Body of pancreas (tissue), 4 donors: ENCODE measurements at regions not wholly inside any gene's neighbourhood (a gene's known extent, or its start where the extent isn't known, plus 50 kb on each side); places are given as distances from the start of the nearest gene placed in this dataset.

ENCODE experiments used
- ATAC-seq: fragments of 150-250 bp; one replicate; pipeline ENCODE4 v1.9.1; 2016
- DNase-seq, 4 donors: peaks; one replicate each; pipeline ENCODE4 v3.0.0-alpha.2; 2019
- H3K27ac ChIP-seq, 4 donors: fragments of 200-600 bp; sonication (generic); 1 replicate in 3 of 4; 2 replicates in 1 of 4; pipeline versions ENCODE4 v1.5.1 to v1.6.1; 2016 to 2019; ENCODE audit warnings: mild to moderate bottlenecking in 1 of 4, mixed read lengths in 1 of 4, moderate library complexity in 1 of 4
- H3K27me3 ChIP-seq, 2 donors: fragments of 200-600 bp; sonication (generic); one replicate each; pipeline ENCODE4 v1.6.0; 2016; ENCODE audit warnings: mild to moderate bottlenecking in 1 of 2
- H3K36me3 ChIP-seq, 2 donors: fragments of 200-600 bp; sonication (generic); replicated peaks in 1 of 2; 2 replicates each; pipeline ENCODE4 v1.5.1; 2016; ENCODE audit warnings: low read depth in 2 of 2; ENCODE audit not compliant: insufficient read depth in 1 of 2
- H3K4me1 ChIP-seq: fragments of 200-600 bp; sonication (generic); one replicate; pipeline ENCODE4 v1.6.0; 2016
- H3K4me3 ChIP-seq, 2 donors: fragments of 200-600 bp; sonication (generic); 1 replicate in 1 of 2; 2 replicates in 1 of 2; pipeline ENCODE4 v1.5.1; 2016 to 2019
- H3K9me3 ChIP-seq, 3 donors: fragments of 200-600 bp; sonication (generic); 1 replicate in 2 of 3; 2 replicates in 1 of 3; pipeline ENCODE4 v1.5.1; 2016
- POLR2A ChIP-seq, 3 donors: fragments of 450-650 bp; IDR thresholded peaks; one replicate each; pipeline ENCODE4 v1.6.1; 2016; ENCODE audit warnings: antibody characterized with exemption in 3 of 3, mild to moderate bottlenecking in 2 of 3
- WGBS, 2 donors: methylation state at CpG; one replicate each; pipeline ENCODE4 v1.1.5; 2017; 5-methylcytosine and 5-hydroxymethylcytosine counted together
- intact Hi-C: fragments of 100-400 bp; cut with DNase I; formaldehyde crosslinking; loops from one replicate; pipeline ENCODE4 v1.15.1; 2023
- TF ChIP-seq, protein P1 (sequence below), 7 experiments: fragments of 450-650 bp in 4 of 7; fragments of 200-600 bp in 3 of 7; sonication (generic) in 3 of 7; IDR thresholded peaks; one replicate each; pipeline ENCODE4 v1.5.1; 2016 to 2019; ENCODE audit warnings: antibody characterized with exemption in 7 of 7

DNA sequence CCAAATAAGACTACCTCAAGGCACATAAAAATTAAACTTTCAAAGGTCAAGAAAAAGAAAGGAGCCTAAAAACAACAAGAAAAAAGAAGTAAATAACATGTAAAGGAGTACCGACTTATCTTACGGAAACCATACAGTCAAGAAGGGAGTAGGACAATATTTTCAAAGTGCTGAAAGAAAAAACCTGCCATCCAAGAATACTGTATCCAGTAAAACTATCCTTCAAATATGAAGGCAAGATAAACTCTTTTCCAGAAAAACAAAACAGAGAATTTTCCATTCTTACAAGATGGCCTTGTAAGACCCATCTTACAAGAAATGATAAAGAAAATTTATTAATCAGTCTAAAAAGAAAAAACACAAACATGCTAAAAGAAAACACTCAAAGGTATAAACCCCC, 302.2 kb downstream of the LMBRD1 start:
- ATAC-seq (no peak), DNase-seq (no peak)
- TF ChIP-seq, protein P1, sequence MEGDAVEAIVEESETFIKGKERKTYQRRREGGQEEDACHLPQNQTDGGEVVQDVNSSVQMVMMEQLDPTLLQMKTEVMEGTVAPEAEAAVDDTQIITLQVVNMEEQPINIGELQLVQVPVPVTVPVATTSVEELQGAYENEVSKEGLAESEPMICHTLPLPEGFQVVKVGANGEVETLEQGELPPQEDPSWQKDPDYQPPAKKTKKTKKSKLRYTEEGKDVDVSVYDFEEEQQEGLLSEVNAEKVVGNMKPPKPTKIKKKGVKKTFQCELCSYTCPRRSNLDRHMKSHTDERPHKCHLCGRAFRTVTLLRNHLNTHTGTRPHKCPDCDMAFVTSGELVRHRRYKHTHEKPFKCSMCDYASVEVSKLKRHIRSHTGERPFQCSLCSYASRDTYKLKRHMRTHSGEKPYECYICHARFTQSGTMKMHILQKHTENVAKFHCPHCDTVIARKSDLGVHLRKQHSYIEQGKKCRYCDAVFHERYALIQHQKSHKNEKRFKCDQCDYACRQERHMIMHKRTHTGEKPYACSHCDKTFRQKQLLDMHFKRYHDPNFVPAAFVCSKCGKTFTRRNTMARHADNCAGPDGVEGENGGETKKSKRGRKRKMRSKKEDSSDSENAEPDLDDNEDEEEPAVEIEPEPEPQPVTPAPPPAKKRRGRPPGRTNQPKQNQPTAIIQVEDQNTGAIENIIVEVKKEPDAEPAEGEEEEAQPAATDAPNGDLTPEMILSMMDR (IDR thresholded peaks at IDR 0.05) = no peak
- no peak for TF ChIP-seq POLR2A (IDR thresholded peaks at IDR 0.05)
- intact Hi-C loops = no loop called here
- H3K36me3 ChIP-seq = no peaks in the 10 kb centered on the region
- no peaks in the 10 kb centered on the region for H3K9me3 ChIP-seq
- H3K27ac ChIP-seq = no peak overlapping the region
- H3K4me1 ChIP-seq = no peaks in the 10 kb centered on the region
- no peaks in the 10 kb centered on the region for H3K27me3 ChIP-seq
- 91 to 100% methylated on average over 2 of the region's 2 CpGs for WGBS, 2 donors
- no peak overlapping the region for H3K4me3 ChIP-seq

DNA sequence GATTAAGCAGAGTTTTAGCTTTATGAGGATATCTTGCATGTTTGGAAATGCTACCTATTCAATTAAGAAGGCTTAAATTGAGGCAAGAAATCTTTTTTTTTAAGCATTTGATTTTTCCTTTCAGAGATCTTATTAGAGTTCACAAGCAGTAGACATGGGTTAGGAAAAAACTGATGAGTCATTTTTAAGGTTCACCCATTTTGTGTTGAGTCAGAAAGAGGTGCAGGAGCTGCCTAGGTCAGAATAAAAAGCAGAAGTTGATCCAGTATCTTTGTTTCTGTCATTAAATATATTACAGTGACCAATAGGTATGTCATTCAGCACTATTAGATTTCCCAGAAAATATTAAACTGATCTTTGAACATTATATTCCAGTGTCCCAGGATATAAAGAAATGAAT, 306.8 kb downstream of the LMBRD1 start:
- Histone ChIP-seq H3K4me1 (no peaks in the 10 kb centered on the region), H3K27ac (no peak overlapping the region), H3K27me3 (no peaks in the 10 kb centered on the region), H3K36me3 (no peaks in the 10 kb centered on the region), H3K4me3 (no peak overlapping the region), H3K9me3 (no peaks in the 10 kb centered on the region)
- TF ChIP-seq, protein P1 (IDR thresholded peaks at IDR 0.05) = no peak
- TF ChIP-seq POLR2A (IDR thresholded peaks at IDR 0.05) = no peak
- ATAC-seq = no peak
- no peak for DNase-seq
- intact Hi-C loops = no loop called here

DNA sequence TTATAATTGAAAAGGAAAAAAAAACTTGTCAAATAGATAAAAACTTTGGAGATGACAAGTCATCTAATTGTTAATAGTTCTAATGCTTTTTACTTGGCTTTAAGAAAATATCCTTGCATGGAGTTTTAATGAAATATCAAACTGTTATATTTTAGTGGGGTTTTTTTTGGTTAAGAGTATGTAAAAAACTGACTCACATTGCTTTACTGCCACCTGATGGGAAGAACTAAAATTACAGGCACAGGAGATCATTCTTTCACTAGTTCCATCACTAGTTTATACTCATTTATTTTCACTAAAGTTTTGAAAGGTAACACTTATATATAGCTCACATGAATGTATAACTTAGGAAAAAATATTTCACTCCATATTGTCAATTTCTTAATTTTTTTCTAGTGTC, 309.1 kb downstream of the LMBRD1 start:
- ATAC-seq = no peak
- no peaks in the 10 kb centered on the region for H3K27me3 ChIP-seq
- intact Hi-C loops = no loop called here
- no peaks in the 10 kb centered on the region for H3K36me3 ChIP-seq
- H3K9me3 ChIP-seq = no peaks in the 10 kb centered on the region
- no peaks in the 10 kb centered on the region for H3K4me1 ChIP-seq
- no peak overlapping the region for H3K4me3 ChIP-seq
- TF ChIP-seq POLR2A (IDR thresholded peaks at IDR 0.05) = no peak
- TF ChIP-seq, protein P1 (IDR thresholded peaks at IDR 0.05) = no peak
- H3K27ac ChIP-seq = no peak overlapping the region
- DNase-seq = no peak

DNA sequence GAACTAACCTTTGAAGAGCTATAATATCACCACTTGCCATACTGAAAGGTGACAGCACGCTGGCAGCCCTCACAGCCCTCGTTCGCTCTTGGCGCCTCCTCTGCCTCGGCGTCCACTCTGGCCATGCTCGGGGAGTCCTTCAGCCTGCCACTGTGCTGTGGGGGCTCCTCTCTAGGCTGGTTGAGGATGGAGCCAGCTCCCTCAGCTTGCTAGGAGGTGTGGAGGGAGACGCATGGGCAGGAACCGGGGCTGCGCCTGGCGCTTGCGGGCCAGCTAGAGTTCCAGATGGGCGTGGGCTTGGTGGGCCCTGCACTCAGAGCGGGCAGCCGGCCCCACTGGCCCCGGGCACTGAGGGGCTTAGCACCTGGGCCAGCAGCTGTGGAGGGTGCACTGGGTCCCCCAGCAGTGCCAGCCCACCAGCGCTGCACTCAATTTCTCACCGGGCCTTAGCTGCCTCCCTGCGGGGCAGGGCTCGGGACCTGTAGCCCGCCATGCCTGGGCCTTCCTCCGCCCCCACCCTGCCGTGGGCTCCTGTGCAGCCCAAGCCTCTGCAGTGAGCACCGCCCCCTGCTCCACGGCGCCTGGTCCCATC, 329.7 kb downstream of the LMBRD1 start:
- intact Hi-C loops = no loop called here
- no peaks in the 10 kb centered on the region for H3K27me3 ChIP-seq
- no peak overlapping the region for H3K27ac ChIP-seq
- ATAC-seq (no peak), DNase-seq (no peak)
- no peaks in the 10 kb centered on the region for H3K36me3 ChIP-seq
- H3K9me3 ChIP-seq = no peaks in the 10 kb centered on the region
- WGBS, 2 donors = 60 to 91% methylated on average over 1 to 26 of the region's 26 CpGs
- no peaks in the 10 kb centered on the region for H3K4me1 ChIP-seq
- no peak for TF ChIP-seq POLR2A (IDR thresholded peaks at IDR 0.05)
- TF ChIP-seq, protein P1 (IDR thresholded peaks at IDR 0.05) = no peak
- H3K4me3 ChIP-seq = no peak overlapping the region

DNA sequence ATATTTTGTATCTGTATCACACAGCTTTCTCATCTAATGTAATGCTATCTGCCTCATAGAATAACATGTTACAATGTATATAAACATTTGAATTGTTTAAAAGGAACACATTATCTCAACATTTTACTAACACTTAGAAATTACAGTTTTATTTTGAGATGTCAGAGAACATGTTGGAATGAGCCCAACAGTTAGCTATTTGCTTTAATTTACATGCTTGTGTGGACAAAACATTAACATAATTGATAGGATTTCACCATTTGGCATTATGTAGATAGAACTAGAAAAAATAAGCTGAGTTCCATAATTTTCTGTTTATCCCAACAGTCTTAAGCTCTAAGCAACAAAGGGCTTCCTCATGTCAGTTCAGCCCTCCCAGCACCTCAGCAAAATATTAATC, 330.9 kb downstream of the LMBRD1 start:
- H3K36me3 ChIP-seq = no peaks in the 10 kb centered on the region
- H3K9me3 ChIP-seq = no peaks in the 10 kb centered on the region
- DNase-seq (no peak), ATAC-seq (no peak)
- H3K4me1 ChIP-seq = no peaks in the 10 kb centered on the region
- intact Hi-C loops = no loop called here
- no peak overlapping the region for H3K4me3 ChIP-seq
- TF ChIP-seq, protein P1 (IDR thresholded peaks at IDR 0.05) = no peak
- TF ChIP-seq POLR2A (IDR thresholded peaks at IDR 0.05) = no peak
- no peak overlapping the region for H3K27ac ChIP-seq
- no peaks in the 10 kb centered on the region for H3K27me3 ChIP-seq
